B cell (primary cell): ENCODE measurements at regions not wholly inside any gene's neighbourhood (a gene's known extent, or its start where the extent isn't known, plus 50 kb on each side); places are given as distances from the start of the nearest gene placed in this dataset.

Experiments used
- CTCF ChIP-seq: fragments of 200-600 bp; IDR thresholded peaks from one replicate; pipeline ENCODE4 v1.8.0; 2022; ENCODE audit warnings: antibody characterized with exemption, mild to moderate bottlenecking
- EZH2 ChIP-seq: IDR thresholded peaks from 2 replicates; pipeline ENCODE4 v1.6.1; 2012; ENCODE audit warnings: borderline replicate concordance, low read depth, mild to moderate bottlenecking, moderate library complexity, low read length; ENCODE audit not compliant: insufficient read depth, poor library complexity, severe bottlenecking

GRCh38 chr14:101374373-101375338 lies 186.6 kb upstream of the DIO3 start:
- TF ChIP-seq EZH2 (no peak), CTCF (no peak)
